NB4 (cell line): ENCODE measurements at regions not wholly inside any gene's neighbourhood (a gene's known extent, or its start where the extent isn't known, plus 50 kb on each side); places are given as distances from the start of the nearest gene placed in this dataset.

ENCODE experiments used
- CTCF ChIP-seq: IDR thresholded peaks from one replicate; pipeline ENCODE4 v1.5.1; 2012; ENCODE audit warnings: low read depth, low read length
- MYC ChIP-seq: IDR thresholded peaks from 2 replicates; pipeline ENCODE4 v1.6.1; 2011; ENCODE audit warnings: low read depth, low read length

GRCh38 chr2:142718576-142719155, 158.8 kb upstream of the KYNU start:
- no peak for TF ChIP-seq CTCF
- no peak for TF ChIP-seq MYC
